ENCODE measurements at regions not wholly inside any gene's neighbourhood (a gene's known extent, or its start where the extent isn't known, plus 50 kb on each side); places are given as distances from the start of the nearest gene placed in this dataset.

DNA sequence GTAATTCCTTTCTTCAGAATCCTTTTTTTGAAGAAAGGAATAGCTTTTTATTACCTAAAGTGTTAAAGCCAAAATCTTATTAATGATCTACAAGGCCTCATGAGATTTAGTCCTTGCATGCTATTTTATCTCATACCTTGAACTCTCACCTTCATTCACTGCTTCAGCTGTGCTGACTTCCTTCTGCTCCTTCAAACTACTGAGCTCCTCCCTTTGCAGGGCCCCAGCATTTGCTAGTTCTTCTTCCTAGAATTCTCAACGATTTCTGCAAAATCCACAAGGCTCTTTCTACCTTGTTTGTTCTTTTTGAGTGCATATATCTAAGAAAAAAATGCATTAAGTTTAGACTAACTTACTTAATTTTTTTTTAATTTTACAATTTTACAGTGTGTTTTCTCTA lies 619.5 kb downstream of the EPHA5 start:
- TF ChIP-seq CTCF (conservative IDR thresholded peaks at IDR 0.05; ENCODE audit: low read depth, low read length) (no peak), EZH2 (IDR thresholded peaks at IDR 0.05; ENCODE audit: low read length, unreplicated experiment) (no peak)
